Ramos (cell line): ENCODE measurements at regions not wholly inside any gene's neighbourhood (a gene's known extent, or its start where the extent isn't known, plus 50 kb on each side); places are given as distances from the start of the nearest gene placed in this dataset.
"Not testable (repeated sequence)": the region's sequence is repeated elsewhere in the genome, so short reads cannot be mapped to it uniquely, and the experiment has no call there.

Experiments used
- in situ Hi-C: fragments of 300-500 bp; cut with MboI; formaldehyde crosslinking; loops from one replicate; pipeline ENCODE4 v1.14.3; 2022; ENCODE audit warnings: low sequenced_read_pairs; ENCODE audit not compliant: unreplicated experiment

DNA sequence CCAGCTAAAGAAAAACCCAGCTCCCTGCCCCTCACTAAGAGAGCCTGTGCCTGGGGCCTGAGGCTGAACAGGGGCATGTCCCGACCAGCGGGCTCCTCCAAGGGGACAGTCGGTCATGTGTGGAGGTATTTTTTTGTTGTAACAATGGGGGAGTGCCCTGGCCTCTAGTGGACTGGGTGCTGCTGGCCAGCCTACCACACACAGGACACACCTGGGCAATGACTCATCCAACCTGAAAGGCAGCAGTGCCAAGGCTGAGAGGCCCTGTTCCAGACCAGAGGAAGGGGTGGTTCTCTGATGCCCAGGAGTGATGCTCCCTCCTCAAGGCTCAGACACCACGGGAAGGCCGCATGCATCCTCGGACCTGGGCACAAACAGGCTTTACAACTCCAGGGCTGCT, 181.5 kb downstream of the OLFM1 start:
- in situ Hi-C loops, result no loop called here

DNA sequence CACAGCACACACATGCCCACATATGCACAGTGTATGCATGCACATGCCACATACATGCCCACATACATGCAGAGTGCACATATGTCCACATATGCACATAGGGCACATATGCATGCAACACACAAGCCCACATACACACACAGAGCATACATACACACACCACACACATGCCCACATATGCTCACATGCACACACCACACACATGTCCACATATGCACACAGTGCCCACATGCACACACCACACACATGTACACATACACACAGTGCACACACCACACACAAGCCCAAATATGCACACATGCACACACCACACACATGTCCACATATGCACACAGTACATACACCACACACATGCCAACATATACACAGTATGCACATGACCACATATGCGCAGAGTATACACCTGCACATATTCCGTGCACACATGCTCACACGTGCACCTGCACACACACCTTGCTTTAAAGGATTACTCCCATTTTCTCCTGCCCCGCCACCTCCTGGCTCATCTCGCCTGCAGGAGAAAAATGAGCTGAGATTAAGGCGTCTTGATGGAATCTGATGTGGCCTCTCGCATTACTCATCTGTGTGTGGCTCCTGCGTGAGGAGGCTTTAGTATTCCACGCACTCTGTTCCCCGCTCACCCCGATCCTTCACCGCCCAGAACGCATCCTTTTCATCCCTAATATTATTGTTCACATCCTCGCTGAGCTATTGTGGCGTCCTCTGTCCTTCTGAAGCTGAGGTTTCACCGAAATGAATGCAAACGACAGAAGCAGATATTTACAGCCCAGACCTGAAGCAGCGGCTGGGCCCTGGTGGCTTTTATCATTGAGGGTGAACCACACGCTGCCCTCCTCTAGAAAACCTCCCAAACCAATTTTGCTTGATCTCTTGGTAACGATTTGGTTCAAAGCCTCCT, 182.7 kb downstream of the OLFM1 start:
- in situ Hi-C loops, result no loop called here

DNA sequence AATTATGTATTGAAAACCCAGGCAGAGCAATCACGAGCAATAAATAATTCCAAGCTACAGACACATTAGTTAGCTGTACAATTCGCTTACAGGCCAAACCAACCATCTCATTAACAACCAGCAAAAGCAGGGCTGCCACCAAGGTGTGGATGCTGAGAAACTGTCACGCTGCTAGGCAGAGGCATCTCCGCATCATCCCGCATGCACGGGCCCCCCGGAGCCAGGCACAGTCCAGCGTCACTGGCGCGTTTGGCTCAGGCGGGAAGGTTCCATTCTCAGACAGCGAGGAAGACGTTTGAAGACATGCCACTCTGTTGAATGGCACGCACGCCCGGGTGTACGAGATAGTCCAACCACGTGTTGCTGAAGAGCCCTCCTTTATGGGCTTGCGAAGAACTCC, 184.0 kb downstream of the OLFM1 start:
- in situ Hi-C loops, result no loop called here

DNA sequence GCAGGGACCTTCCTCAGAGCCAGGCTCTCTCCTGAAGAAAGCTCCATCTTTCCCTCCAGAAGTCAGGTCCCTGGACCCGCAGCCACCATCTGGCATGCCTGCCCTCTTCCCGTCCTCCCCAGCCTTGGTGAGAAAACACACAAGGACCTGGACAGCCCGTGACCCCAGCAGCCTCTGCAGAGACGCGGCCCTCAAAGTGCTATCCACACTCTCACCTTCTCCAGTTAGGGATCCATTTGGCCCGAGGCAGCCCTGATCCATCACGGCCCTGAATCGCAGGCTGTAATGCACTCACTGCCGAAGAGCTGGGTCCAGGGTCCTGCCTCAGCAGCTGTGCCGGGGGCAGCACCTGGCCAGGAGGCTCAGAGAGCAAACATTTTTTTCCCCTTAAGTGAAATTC, 185.1 kb downstream of the OLFM1 start:
- in situ Hi-C loops, result no loop called here

DNA sequence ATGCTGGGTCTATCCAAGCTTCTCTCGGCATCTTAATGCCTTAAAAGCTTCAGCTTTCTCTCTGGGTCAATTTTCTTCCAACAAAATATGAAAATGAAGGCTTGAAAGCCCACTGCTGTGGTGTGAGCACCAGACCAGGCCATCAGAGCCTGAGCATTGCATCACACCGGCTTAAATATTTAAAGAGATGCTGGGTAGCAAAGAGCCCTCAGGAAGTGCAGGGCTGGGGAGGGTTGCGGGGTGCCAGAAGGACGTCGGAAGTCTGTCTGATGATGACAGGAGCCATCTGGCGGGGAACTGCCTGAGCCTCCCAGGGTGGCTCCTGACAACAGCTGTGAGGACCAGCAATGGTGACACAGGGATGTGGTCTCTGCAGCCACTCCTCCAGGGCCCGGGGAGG, 185.5 kb downstream of the OLFM1 start:
- in situ Hi-C loops, result no loop called here

DNA sequence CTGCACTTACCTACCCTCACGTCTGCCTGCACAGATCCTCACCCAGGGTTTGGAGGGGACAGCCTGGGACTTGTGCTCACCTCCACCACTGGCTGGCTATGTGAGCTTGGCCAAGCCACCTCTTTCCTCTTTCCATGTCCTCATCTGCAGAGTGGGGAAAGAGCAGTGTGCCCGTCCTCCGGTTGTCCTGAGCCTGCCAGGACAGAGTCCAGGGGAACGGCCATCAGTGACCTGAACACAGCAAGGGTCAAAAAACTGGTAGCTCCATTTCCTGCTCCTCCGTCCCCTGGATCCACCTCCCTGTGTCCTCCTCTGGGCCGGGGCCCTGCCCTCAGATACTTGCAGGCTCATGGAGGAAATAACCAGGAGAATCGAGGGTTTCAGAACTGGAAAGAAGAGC, 187.7 kb downstream of the OLFM1 start:
- in situ Hi-C loops, result no loop called here

DNA sequence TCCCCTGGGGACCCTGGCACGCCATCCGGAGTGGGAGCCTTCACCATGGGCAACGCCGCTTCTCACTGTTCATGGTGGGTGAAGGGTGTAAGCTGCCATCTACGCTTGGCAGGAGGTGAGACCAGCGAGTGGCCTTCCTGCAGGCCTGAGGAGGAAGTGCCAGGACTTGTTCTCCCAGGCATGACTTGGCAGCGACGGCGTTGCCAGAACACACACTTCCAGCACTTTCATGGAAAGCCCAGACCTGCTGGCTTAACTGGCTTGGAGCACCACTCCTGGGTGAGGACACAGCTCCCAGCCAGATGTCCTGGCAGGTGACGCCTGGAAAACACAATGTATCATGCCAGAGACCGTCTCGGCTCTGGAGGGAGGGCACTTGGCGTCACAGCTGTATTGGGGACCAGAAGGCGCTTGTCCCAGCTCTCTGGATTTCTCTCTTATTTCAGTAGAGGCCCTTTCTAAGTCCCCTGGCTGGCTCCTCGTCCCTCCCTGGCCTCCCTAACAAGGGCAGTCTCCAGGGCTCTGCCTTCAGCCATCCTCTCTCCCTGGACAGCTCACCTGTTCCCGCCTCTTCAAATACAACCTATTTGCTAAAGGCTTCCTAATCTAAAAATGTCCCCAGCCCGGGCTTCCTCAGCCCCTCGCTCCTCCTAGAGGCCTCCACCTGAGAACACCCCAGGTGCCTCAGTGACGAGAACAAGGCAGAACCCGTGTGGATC, 188.3 kb downstream of the OLFM1 start:
- in situ Hi-C loops, result no loop called here

DNA sequence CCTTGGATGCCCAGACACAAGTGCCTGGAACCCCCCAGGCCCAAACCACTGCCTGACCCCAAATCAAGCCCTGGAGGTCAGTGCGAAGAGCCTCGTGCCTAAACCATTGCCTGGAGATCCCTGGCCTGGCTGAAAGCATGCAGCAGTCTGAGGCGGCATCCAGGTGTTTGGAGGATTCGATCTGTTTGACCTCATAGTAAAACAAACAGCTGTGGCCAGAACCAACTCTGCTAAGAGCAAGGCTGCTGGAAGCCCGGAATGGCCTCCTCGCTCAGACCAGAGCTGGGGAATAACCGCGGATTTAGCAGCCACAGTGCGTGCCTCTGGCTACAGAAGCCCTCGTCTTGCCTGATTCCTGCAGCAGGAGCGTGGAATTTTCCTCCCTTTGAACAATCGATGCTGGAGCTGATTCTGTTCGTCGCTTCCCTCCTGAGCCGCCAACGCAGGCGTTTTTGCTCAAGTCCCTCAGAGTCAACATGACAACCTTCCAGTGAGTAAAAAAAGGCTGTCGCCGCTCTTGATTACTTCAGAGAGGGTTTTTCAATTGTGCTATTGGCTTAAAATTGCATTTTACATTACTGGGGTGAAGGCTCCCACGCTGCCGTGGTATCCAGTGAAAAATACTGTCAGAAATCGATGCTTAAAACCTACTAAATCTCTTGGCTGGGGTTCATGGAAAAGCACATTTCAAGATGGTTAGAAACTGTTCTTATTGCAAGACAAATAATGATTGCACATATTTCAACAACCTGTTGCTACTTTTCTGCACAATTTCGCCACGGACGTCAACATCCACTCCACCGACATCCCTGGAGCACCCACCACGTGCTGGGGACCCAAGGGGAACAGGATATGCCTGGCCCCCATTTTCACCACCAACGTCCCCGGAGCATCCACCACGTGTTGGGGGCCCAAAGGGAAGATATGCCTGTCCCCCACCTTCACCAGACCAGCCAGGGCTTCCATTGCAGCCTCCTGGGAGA, 190.0 kb downstream of the OLFM1 start:
- in situ Hi-C loops, result no loop called here

DNA sequence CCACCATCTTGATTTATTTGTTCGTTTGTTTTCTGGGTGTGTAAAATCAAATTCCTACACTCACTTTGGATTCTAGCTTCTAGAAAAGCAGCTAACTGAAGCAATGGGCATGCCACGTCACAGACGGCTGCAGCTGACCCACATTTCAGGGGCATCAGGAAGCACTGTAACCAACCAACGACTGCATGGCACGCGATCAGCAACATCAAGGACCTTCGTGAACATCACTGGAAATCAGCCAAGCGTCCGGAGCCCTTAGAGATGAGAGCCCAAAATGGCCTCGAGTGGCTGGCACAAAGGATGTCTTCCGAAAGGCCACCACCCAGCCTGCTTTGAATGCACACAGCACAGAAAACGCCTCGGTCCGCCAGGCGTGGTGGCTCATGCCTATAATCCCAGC, 191.1 kb downstream of the OLFM1 start:
- in situ Hi-C loops, result no loop called here

DNA sequence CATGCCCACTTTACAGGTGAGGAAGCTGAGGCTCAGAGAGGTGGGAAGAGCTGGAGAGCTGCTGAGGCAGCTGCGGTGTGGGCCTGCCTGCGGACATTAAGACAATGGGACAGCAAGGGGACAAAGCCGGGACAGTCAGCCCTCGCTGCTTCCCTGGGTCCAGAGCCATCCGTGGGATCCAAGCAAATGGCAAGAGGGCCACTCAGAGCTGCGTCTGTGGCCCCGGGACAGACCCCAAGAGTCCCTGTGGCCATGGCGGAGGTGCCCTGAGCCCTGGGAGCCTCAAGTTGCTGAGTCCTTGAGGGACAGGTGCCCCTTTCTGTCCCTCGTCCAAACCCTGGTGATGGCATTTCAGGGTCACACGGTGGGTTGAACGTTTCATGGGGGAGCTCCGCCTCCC, 191.9 kb downstream of the OLFM1 start:
- in situ Hi-C loops, result no loop called here

DNA sequence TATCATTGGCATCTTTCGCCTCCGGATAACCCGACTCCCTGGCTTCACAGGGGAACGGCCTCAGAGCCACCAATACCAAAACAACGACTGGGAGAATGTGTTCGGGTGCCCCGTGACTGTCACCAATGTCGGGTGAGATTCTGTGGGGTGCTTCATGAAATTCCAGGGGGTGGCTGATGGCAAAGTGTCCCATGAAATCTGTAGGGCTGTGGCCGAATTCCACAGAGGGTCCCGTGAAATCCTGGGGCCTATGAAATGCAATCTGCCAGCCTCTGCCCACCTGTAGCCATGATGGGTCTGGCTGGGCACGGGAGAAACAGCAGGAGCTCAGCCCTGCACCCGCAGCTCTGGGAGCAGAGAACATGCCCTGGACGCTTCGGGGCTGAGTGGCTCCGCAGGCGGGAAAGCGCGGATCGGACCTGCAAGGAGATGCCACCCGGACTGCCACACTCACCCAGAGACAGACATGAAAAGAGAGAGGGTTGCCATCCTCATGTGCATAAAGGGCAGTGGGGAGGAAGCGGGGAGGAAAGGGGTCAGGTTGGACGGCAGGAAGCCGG, 192.4 kb downstream of the OLFM1 start:
- in situ Hi-C loops, result no loop called here

DNA sequence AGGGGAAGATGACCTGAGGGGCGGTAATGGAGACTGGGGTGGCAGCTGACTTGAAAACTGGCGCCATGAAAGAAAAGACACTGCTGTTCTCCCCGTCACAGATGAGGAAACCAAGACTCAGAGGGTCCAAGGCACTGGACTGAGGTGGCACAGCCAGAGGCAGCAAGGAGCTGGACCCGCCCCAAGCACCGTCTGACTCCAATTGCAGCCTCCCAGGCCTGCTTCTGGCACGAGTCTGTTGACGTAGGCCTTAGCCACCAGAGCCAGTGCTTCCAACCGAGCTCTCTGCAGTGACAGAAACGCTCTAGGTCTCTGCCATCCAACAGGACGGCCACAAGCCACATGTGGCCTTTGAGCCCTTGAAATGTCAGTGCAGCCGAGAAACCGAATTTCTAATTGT, 193.2 kb downstream of the OLFM1 start:
- in situ Hi-C loops, result no loop called here

DNA sequence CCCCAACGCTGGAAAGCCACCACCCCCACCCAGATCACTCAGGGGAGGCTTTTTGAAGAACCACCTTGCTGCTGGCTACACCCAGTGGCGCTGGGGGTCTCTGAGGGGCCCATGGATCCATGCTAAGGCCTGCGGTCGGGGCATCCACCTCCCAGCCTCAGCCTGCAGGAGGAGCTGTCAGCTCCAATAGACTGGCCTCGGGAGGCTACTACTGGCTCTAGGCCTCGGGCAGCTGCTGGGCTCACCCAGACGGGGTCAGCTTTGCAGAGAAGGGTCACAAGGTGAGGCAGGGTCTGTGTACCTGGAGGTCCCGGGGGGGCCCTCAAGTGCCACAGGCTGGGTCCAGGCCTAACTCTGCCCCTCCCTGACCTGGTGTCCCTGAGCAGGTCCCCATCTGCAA, 193.7 kb downstream of the OLFM1 start:
- in situ Hi-C loops, result no loop called here

DNA sequence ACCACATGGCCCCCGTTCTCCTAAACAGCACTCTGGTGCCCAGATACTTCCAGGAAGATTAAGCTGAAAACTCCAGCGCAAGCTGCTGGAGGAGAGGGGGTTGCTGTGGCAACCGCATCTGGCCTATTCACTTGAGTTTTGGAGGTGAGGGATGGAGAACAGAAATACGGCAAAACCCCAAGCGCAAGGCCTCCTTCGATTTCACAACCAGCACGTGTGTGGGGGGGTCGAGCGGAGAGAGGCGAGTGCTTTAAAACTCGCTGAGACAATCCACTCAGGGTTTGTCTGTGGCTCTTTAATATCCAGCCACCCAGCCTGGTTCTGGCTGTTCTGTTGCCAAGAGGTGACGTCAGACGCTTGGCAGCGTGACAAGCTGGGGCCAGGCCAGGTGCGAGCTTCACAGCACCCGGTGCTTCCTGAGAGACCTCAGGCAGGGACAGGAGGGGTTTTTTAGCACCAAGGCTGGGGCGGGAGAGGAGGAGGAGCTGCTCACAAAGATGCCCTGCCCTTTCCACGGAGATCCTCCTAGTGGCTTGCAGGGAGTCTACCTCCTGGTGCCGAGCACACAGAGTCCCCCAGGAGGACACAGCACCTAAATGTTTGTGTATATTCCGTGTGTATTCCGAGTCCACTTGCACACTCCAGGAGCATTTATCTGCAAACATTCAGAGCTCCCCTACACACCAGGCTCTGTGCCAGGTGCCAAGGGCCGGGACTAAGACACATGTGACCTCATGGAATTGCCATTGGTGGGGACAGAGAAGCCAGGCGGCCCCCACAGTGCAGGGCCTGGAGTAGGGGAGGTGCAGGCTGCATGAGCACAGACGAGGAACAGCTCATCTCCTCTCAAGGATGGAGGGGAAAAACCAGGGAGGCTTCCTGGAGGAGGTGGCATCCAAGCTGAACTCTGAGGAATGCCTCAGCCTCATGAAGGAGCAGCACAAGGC, 194.6 kb downstream of the OLFM1 start:
- in situ Hi-C loops, result no loop called here

DNA sequence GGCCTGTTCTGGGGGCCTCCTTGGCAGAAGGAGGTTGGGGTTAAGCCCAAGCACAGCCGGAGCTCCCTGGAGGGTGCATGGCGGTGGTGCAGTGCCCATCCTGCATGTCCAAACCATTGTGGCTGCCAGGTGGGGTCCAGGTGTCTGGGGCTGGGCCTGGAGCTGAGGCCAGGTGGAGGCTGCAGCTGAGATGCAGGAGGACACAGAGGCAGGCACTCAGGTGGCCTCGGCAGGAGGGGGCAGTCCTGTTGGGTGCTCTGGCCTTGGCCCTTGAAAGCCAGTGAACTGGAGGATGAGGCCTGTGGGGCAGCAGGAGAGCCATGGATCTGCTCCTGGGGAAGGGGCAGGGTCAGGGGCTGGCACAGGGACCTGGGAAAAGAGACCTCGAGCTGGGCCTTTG, 195.3 kb downstream of the OLFM1 start:
- in situ Hi-C loops, result no loop called here

DNA sequence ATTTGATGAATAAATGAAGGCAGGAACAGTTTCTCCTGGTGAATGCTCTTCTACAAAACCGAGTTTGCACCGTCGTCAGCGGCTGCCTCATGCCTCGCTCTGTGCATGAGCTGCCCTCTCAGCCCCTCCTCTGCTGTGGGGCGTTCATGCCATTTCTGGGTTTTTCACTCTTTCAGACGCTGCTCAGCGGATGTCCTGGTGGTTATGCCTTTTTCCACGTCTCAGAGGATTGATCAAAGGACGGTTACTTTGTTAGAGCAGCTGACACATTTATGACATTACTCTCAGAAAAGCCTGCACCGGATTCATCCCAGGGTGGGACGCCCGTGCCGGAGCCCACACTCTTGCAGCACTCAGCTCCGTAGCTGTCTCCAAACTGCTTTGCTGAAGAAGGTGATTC, 195.9 kb upstream of the PPP1R26 start:
- in situ Hi-C loops, result no loop called here

DNA sequence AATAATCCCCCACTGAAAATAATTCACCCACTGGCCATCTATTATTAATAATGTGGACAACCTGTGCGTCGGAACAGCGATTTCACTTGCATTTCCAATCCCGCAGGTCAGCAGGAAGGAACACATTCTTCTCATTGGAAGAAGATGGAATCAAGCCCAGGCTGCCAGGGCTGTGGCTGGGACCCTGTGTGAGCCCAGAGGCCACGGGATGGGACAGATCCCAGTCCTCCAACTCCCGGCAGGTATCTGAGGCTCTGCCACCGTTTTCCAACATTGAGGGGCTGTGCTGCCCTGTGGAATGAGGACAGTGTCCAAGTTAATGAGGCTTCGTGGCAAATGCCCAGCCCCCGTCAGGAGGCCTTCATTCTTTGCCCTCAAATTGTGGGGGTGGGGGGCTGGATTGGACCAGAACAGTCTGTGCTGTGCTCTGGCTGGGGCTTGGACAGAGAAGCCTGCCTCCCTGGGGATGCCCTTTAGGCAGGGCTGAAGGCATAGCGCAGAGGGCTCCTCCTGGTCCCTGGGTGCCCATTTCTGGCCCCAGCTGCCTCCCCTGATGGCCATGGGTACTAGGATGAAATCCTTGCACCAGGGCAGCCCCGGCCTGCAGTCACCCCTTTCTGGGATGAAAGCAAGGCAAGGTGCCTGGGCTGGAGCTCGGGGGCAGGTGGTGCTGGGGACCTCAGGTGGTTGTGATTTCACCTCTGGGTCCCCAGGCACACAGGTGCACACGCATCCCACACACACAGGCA, 195.0 kb upstream of the PPP1R26 start:
- in situ Hi-C loops, result no loop called here

DNA sequence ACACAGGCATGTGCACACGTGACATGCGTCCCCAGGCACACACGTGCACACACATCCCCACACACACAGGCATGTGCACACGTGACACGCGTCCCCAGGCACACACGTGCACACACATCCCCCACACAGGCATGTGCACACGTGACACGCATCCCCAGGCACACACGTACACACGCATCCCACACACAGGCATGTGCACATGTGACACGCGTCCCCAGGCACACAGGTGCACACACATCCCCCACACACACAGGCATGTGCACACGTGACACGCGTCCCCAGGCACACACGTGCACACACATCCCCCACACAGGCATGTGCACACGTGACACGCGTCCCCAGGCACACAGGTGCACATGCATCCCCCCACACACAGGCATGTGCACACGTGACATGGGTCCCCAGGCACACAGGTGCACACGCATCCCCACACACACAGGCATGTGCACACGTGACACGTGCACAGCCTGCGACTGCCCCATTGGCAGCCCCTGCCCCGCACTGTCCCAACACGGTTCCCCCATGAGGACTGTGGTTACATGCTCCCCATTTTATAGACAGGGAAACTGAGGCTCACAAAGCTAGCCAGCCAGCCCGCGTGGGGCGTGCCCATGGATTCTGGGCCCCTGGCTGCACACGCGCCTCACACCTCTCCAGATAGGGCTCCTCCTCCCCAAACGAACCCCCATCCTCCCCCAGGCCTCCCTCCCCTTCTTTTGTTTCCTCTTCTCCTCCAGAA, 193.2 kb upstream of the PPP1R26 start:
- in situ Hi-C loops, result not testable (repeated sequence)
